ENCODE measurements at regions not wholly inside any gene's neighbourhood (a gene's known extent, or its start where the extent isn't known, plus 50 kb on each side); places are given as distances from the start of the nearest gene placed in this dataset.

- Histone ChIP-seq H3K4me3 (ENCODE audit: low read length in 2 of 2) (no peak overlapping the region), H3K27ac (ENCODE audit: low read length) (no peak overlapping the region), H3K9ac (ENCODE audit: low read length in 2 of 2) (no peak overlapping the region), H3K4me1 (ENCODE audit: control insufficient read depth, insufficient read depth, low read length) (no peaks in the 10 kb centered on the region), H3K9me3 (ENCODE audit: control insufficient read depth in 2 of 2, low read length in 2 of 2) (peaks cover 3 to 12% of the 10 kb centered on the region in 2 donors), H3K27me3 (ENCODE audit: control insufficient read depth in 1 of 2, insufficient read depth in 2 of 2, low read length in 2 of 2) (no peaks in the 10 kb centered on the region), H3K36me3 (ENCODE audit: control insufficient read depth in 2 of 2, insufficient read depth in 2 of 2, low read length in 2 of 2) (no peaks in the 10 kb centered on the region)
Measured at GRCh38 chr1:67966666-67967009, 83.8 kb downstream of the DIRAS3 start.

GRCh38 chr1:67965995-67966665 is 84.3 kb downstream of the DIRAS3 start:
- H3K4me1 ChIP-seq (ENCODE audit: control insufficient read depth, insufficient read depth, low read length): no peaks in the 10 kb centered on the region
- no peak overlapping the region for H3K4me3 ChIP-seq (ENCODE audit: low read length in 2 of 2)
- H3K9me3 ChIP-seq (ENCODE audit: control insufficient read depth in 2 of 2, low read length in 2 of 2): peaks cover 3 to 12% of the 10 kb centered on the region in 2 donors

GRCh38 chr1:67963263-67963662 is 87.2 kb downstream of the DIRAS3 start:
- peaks cover 3 to 12% of the 10 kb centered on the region in 2 donors for H3K9me3 ChIP-seq (ENCODE audit: control insufficient read depth in 2 of 2, low read length in 2 of 2)

More at GRCh38 chr1:67965995-67966665, 84.3 kb downstream of the DIRAS3 start:
- H3K36me3 ChIP-seq (ENCODE audit: control insufficient read depth in 2 of 2, insufficient read depth in 2 of 2, low read length in 2 of 2): no peaks in the 10 kb centered on the region
- no peak overlapping the region for H3K27ac ChIP-seq (ENCODE audit: low read length)
- H3K9ac ChIP-seq (ENCODE audit: low read length in 2 of 2): no peak overlapping the region
- H3K27me3 ChIP-seq (ENCODE audit: control insufficient read depth in 1 of 2, insufficient read depth in 2 of 2, low read length in 2 of 2): no peaks in the 10 kb centered on the region

GRCh38 chr1:67960766-67961165 is 89.7 kb downstream of the DIRAS3 start:
- Histone ChIP-seq H3K36me3 (ENCODE audit: control insufficient read depth in 2 of 2, insufficient read depth in 2 of 2, low read length in 2 of 2) (no peaks in the 10 kb centered on the region), H3K27me3 (ENCODE audit: control insufficient read depth in 1 of 2, insufficient read depth in 2 of 2, low read length in 2 of 2) (no peaks in the 10 kb centered on the region), H3K9ac (ENCODE audit: low read length in 2 of 2) (no peak overlapping the region), H3K4me3 (ENCODE audit: low read length in 2 of 2) (no peak overlapping the region), H3K4me1 (ENCODE audit: control insufficient read depth, insufficient read depth, low read length) (no peaks in the 10 kb centered on the region), H3K9me3 (ENCODE audit: control insufficient read depth in 2 of 2, low read length in 2 of 2) (peaks cover 3 to 12% of the 10 kb centered on the region in 2 donors), H3K27ac (ENCODE audit: low read length) (no peak overlapping the region)

More at GRCh38 chr1:67963263-67963662, 87.2 kb downstream of the DIRAS3 start:
- H3K4me1 ChIP-seq (ENCODE audit: control insufficient read depth, insufficient read depth, low read length): no peaks in the 10 kb centered on the region
- H3K36me3 ChIP-seq (ENCODE audit: control insufficient read depth in 2 of 2, insufficient read depth in 2 of 2, low read length in 2 of 2): no peaks in the 10 kb centered on the region
- no peak overlapping the region for H3K4me3 ChIP-seq (ENCODE audit: low read length in 2 of 2)
- no peak overlapping the region for H3K9ac ChIP-seq (ENCODE audit: low read length in 2 of 2)
- no peaks in the 10 kb centered on the region for H3K27me3 ChIP-seq (ENCODE audit: control insufficient read depth in 1 of 2, insufficient read depth in 2 of 2, low read length in 2 of 2)
- H3K27ac ChIP-seq (ENCODE audit: low read length): no peak overlapping the region

- H3K36me3 ChIP-seq (ENCODE audit: control insufficient read depth in 2 of 2, insufficient read depth in 2 of 2, low read length in 2 of 2): no peaks in the 10 kb centered on the region
- no peak overlapping the region for H3K9ac ChIP-seq (ENCODE audit: low read length in 2 of 2)
- H3K27ac ChIP-seq (ENCODE audit: low read length): no peak overlapping the region
- peaks cover 3 to 12% of the 10 kb centered on the region in 2 donors for H3K9me3 ChIP-seq (ENCODE audit: control insufficient read depth in 2 of 2, low read length in 2 of 2)
- H3K4me1 ChIP-seq (ENCODE audit: control insufficient read depth, insufficient read depth, low read length): no peaks in the 10 kb centered on the region
- no peak overlapping the region for H3K4me3 ChIP-seq (ENCODE audit: low read length in 2 of 2)
- H3K27me3 ChIP-seq (ENCODE audit: control insufficient read depth in 1 of 2, insufficient read depth in 2 of 2, low read length in 2 of 2): no peaks in the 10 kb centered on the region
Measured at GRCh38 chr1:67958472-67958871, 92.0 kb downstream of the DIRAS3 start.

- no peaks in the 10 kb centered on the region for H3K27me3 ChIP-seq (ENCODE audit: control insufficient read depth in 1 of 2, insufficient read depth in 2 of 2, low read length in 2 of 2)
- H3K27ac ChIP-seq (ENCODE audit: low read length): no peak overlapping the region
- H3K9ac ChIP-seq (ENCODE audit: low read length in 2 of 2): no peak overlapping the region
- H3K4me1 ChIP-seq (ENCODE audit: control insufficient read depth, insufficient read depth, low read length): no peaks in the 10 kb centered on the region
- H3K9me3 ChIP-seq (ENCODE audit: control insufficient read depth in 2 of 2, low read length in 2 of 2): peaks cover 0 to 1% of the 10 kb centered on the region in 2 donors
- H3K36me3 ChIP-seq (ENCODE audit: control insufficient read depth in 2 of 2, insufficient read depth in 2 of 2, low read length in 2 of 2): no peaks in the 10 kb centered on the region
- no peak overlapping the region for H3K4me3 ChIP-seq (ENCODE audit: low read length in 2 of 2)
Measured at GRCh38 chr1:67957066-67957465, 93.4 kb downstream of the DIRAS3 start.

- H3K4me1 ChIP-seq (ENCODE audit: control insufficient read depth, insufficient read depth, low read length): no peaks in the 10 kb centered on the region
- no peak overlapping the region for H3K4me3 ChIP-seq (ENCODE audit: low read length in 2 of 2)
- no peak overlapping the region for H3K27ac ChIP-seq (ENCODE audit: low read length)
- H3K9ac ChIP-seq (ENCODE audit: low read length in 2 of 2): no peak overlapping the region
- no peaks in the 10 kb centered on the region for H3K9me3 ChIP-seq (ENCODE audit: control insufficient read depth in 2 of 2, low read length in 2 of 2)
- H3K36me3 ChIP-seq (ENCODE audit: control insufficient read depth in 2 of 2, insufficient read depth in 2 of 2, low read length in 2 of 2): no peaks in the 10 kb centered on the region
- H3K27me3 ChIP-seq (ENCODE audit: control insufficient read depth in 1 of 2, insufficient read depth in 2 of 2, low read length in 2 of 2): no peaks in the 10 kb centered on the region
Measured at GRCh38 chr1:67956116-67956515, 94.3 kb downstream of the DIRAS3 start.

- H3K9ac ChIP-seq (ENCODE audit: low read length in 2 of 2): no peak overlapping the region
- H3K4me1 ChIP-seq (ENCODE audit: control insufficient read depth, insufficient read depth, low read length): no peaks in the 10 kb centered on the region
- H3K36me3 ChIP-seq (ENCODE audit: control insufficient read depth in 2 of 2, insufficient read depth in 2 of 2, low read length in 2 of 2): no peaks in the 10 kb centered on the region
- H3K27me3 ChIP-seq (ENCODE audit: control insufficient read depth in 1 of 2, insufficient read depth in 2 of 2, low read length in 2 of 2): no peaks in the 10 kb centered on the region
- H3K27ac ChIP-seq (ENCODE audit: low read length): no peak overlapping the region
- H3K4me3 ChIP-seq (ENCODE audit: low read length in 2 of 2): no peak overlapping the region
- H3K9me3 ChIP-seq (ENCODE audit: control insufficient read depth in 2 of 2, low read length in 2 of 2): no peaks in the 10 kb centered on the region
Measured at GRCh38 chr1:67955591-67955990, 94.8 kb downstream of the DIRAS3 start.

GRCh38 chr1:67953301-67953700 is 97.1 kb downstream of the DIRAS3 start:
- Histone ChIP-seq H3K4me3 (ENCODE audit: low read length in 2 of 2) (no peak overlapping the region), H3K27ac (ENCODE audit: low read length) (no peak overlapping the region), H3K9me3 (ENCODE audit: control insufficient read depth in 2 of 2, low read length in 2 of 2) (no peaks in the 10 kb centered on the region), H3K27me3 (ENCODE audit: control insufficient read depth in 1 of 2, insufficient read depth in 2 of 2, low read length in 2 of 2) (no peaks in the 10 kb centered on the region), H3K4me1 (ENCODE audit: control insufficient read depth, insufficient read depth, low read length) (no peaks in the 10 kb centered on the region), H3K9ac (ENCODE audit: low read length in 2 of 2) (no peak overlapping the region), H3K36me3 (ENCODE audit: control insufficient read depth in 2 of 2, insufficient read depth in 2 of 2, low read length in 2 of 2) (no peaks in the 10 kb centered on the region)

GRCh38 chr1:67952071-67952470 is 98.4 kb downstream of the DIRAS3 start:
- H3K36me3 ChIP-seq (ENCODE audit: control insufficient read depth in 2 of 2, insufficient read depth in 2 of 2, low read length in 2 of 2): no peaks in the 10 kb centered on the region
- no peak overlapping the region for H3K4me3 ChIP-seq (ENCODE audit: low read length in 2 of 2)
- no peaks in the 10 kb centered on the region for H3K9me3 ChIP-seq (ENCODE audit: control insufficient read depth in 2 of 2, low read length in 2 of 2)
- H3K27me3 ChIP-seq (ENCODE audit: control insufficient read depth in 1 of 2, insufficient read depth in 2 of 2, low read length in 2 of 2): no peaks in the 10 kb centered on the region
- H3K4me1 ChIP-seq (ENCODE audit: control insufficient read depth, insufficient read depth, low read length): peaks cover 1% of the 10 kb centered on the region
- no peak overlapping the region for H3K9ac ChIP-seq (ENCODE audit: low read length in 2 of 2)
- no peak overlapping the region for H3K27ac ChIP-seq (ENCODE audit: low read length)

- no peaks in the 10 kb centered on the region for H3K36me3 ChIP-seq (ENCODE audit: control insufficient read depth in 2 of 2, insufficient read depth in 2 of 2, low read length in 2 of 2)
- no peaks in the 10 kb centered on the region for H3K27me3 ChIP-seq (ENCODE audit: control insufficient read depth in 1 of 2, insufficient read depth in 2 of 2, low read length in 2 of 2)
- peaks cover 5% of the 10 kb centered on the region for H3K4me1 ChIP-seq (ENCODE audit: control insufficient read depth, insufficient read depth, low read length)
- H3K9me3 ChIP-seq (ENCODE audit: control insufficient read depth in 2 of 2, low read length in 2 of 2): no peaks in the 10 kb centered on the region
- H3K9ac ChIP-seq (ENCODE audit: low read length in 2 of 2): no peak overlapping the region
- no peak overlapping the region for H3K4me3 ChIP-seq (ENCODE audit: low read length in 2 of 2)
- H3K27ac ChIP-seq (ENCODE audit: low read length): no peak overlapping the region
Measured at GRCh38 chr1:67951014-67951413, 99.4 kb downstream of the DIRAS3 start.
